Brain pericyte (primary cell): ENCODE measurements at regions not wholly inside any gene's neighbourhood (a gene's known extent, or its start where the extent isn't known, plus 50 kb on each side); places are given as distances from the start of the nearest gene placed in this dataset.

ENCODE experiments used
- DNase-seq: peaks from one replicate; pipeline ENCODE4 v3.0.0-alpha.2; 2012; ENCODE audit warnings: low read depth, low spot score

GRCh38 chr1:30294508-30294907 is 428.9 kb downstream of the MATN1 start:
- DNase-seq: no peak

GRCh38 chr1:30292451-30292850 is 430.9 kb downstream of the MATN1 start:
- no peak for DNase-seq

- DNase-seq: no peak
Measured at GRCh38 chr1:30291526-30291925, 431.9 kb downstream of the MATN1 start.

- no peak for DNase-seq
Measured at GRCh38 chr1:30290581-30290980, 432.8 kb downstream of the MATN1 start.

GRCh38 chr1:30287976-30288375 is 435.4 kb downstream of the MATN1 start:
- DNase-seq: no peak

GRCh38 chr1:30286988-30287839 is 436.2 kb downstream of the MATN1 start:
- DNase-seq: no peak

- DNase-seq: no peak
Measured at GRCh38 chr1:30286241-30286987, 437.0 kb downstream of the MATN1 start.

- DNase-seq: no peak
Measured at GRCh38 chr1:30285501-30285932, 437.9 kb downstream of the MATN1 start.

- DNase-seq: no peak
Measured at GRCh38 chr1:30284728-30285475, 438.5 kb downstream of the MATN1 start.

- no peak for DNase-seq
Measured at GRCh38 chr1:30284226-30284625, 439.2 kb downstream of the MATN1 start.

GRCh38 chr1:30283199-30283962 is 440.0 kb downstream of the MATN1 start:
- DNase-seq: no peak

- DNase-seq: no peak
Measured at GRCh38 chr1:30280572-30280971, 442.8 kb downstream of the MATN1 start.

- no peak for DNase-seq
Measured at GRCh38 chr1:30277911-30278310, 445.5 kb downstream of the MATN1 start.

- DNase-seq: no peak
Measured at GRCh38 chr1:30277415-30277814, 446.0 kb downstream of the MATN1 start.

GRCh38 chr1:30275926-30276764 is 447.2 kb downstream of the MATN1 start:
- DNase-seq: no peak

- DNase-seq: no peak
Measured at GRCh38 chr1:30274976-30275621, 448.3 kb downstream of the MATN1 start.

- DNase-seq: no peak
Measured at GRCh38 chr1:30274173-30274970, 449.0 kb downstream of the MATN1 start.

- no peak for DNase-seq
Measured at GRCh38 chr1:30273456-30273855, 449.9 kb downstream of the MATN1 start.

- DNase-seq: no peak
Measured at GRCh38 chr1:30273021-30273325, 450.4 kb downstream of the MATN1 start.
